Fibroblast of lung (primary cell): ENCODE measurements at regions not wholly inside any gene's neighbourhood (a gene's known extent, or its start where the extent isn't known, plus 50 kb on each side); places are given as distances from the start of the nearest gene placed in this dataset.

Source experiments
- EZH2 ChIP-seq: IDR thresholded peaks from 2 replicates; pipeline ENCODE4 v1.5.1; 2012; ENCODE audit warnings: low read length, control low read depth, mild to moderate bottlenecking; ENCODE audit errors: missing control alignments
- TF ChIP-seq, protein P1 (sequence below), 2 donors: IDR thresholded peaks in 1 of 2; conservative IDR thresholded peaks in 1 of 2; 1 replicate in 1 of 2; 2 replicates in 1 of 2; pipeline ENCODE4 v1.5.1; 2011 to 2012; ENCODE audit warnings: low read length in 2 of 2, control low read depth in 1 of 2, inconsistent platforms in 1 of 2, low read depth in 1 of 2, mild to moderate bottlenecking in 1 of 2

DNA sequence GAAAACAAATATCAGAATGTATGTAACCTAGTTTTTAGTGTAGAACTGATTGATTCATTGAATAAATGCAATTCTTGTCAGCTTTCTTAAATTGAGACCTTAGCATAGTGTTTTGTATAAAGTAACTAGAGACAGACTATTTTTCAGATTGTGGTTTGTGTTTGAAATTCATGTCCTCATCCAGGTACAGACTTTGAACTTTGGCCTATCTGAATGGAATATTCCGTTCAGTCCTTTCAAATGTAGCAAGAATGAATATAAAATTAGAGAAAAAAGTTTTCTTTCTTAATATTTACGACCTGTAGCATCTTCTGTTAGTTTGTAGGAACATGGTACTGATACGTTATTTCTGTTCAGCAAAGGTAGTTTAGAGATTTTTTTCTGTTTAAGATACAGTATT is 378.4 kb upstream of the RGS6 start:
- TF ChIP-seq, protein P1, sequence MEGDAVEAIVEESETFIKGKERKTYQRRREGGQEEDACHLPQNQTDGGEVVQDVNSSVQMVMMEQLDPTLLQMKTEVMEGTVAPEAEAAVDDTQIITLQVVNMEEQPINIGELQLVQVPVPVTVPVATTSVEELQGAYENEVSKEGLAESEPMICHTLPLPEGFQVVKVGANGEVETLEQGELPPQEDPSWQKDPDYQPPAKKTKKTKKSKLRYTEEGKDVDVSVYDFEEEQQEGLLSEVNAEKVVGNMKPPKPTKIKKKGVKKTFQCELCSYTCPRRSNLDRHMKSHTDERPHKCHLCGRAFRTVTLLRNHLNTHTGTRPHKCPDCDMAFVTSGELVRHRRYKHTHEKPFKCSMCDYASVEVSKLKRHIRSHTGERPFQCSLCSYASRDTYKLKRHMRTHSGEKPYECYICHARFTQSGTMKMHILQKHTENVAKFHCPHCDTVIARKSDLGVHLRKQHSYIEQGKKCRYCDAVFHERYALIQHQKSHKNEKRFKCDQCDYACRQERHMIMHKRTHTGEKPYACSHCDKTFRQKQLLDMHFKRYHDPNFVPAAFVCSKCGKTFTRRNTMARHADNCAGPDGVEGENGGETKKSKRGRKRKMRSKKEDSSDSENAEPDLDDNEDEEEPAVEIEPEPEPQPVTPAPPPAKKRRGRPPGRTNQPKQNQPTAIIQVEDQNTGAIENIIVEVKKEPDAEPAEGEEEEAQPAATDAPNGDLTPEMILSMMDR (conservative IDR thresholded peaks at IDR 0.05 in 1 of 2, IDR thresholded peaks at IDR 0.05 in 1 of 2; ENCODE audit: low read depth in 1 of 2, low read length in 2 of 2), result no peak
- no peak for TF ChIP-seq EZH2
